ACC112 (cell line): ENCODE measurements at regions not wholly inside any gene's neighbourhood (a gene's known extent, or its start where the extent isn't known, plus 50 kb on each side); places are given as distances from the start of the nearest gene placed in this dataset.

Source experiments
- H2AFZ ChIP-seq: fragments of 200-600 bp; sonication (generic); one replicate; pipeline ENCODE4 v1.6.0; 2017; ENCODE audit warnings: antibody characterized with exemption, low read length; ENCODE audit not compliant: unreplicated experiment
- H3K27ac ChIP-seq: fragments of 200-600 bp; sonication (generic); 2 replicates; pipeline ENCODE4 v1.5.1; 2014; ENCODE audit warnings: low read depth, mild to moderate bottlenecking, antibody characterized with exemption, low read length, moderate library complexity
- H3K27me3 ChIP-seq: fragments of 200-600 bp; sonication (generic); 2 replicates; pipeline ENCODE4 v1.6.1; 2014; ENCODE audit warnings: mild to moderate bottlenecking, antibody characterized with exemption, low read length, moderate library complexity, mixed read lengths; ENCODE audit not compliant: insufficient read depth
- H3K36me3 ChIP-seq: fragments of 200-600 bp; sonication (generic); 2 replicates; pipeline ENCODE4 v1.6.1; 2016; ENCODE audit warnings: mild to moderate bottlenecking, antibody characterized with exemption, low read length, moderate library complexity, mixed read lengths; ENCODE audit not compliant: insufficient read depth
- H3K4me1 ChIP-seq: fragments of 200-600 bp; sonication (generic); one replicate; pipeline ENCODE4 v1.6.1; 2016; ENCODE audit warnings: low read length, mixed read lengths; ENCODE audit not compliant: insufficient read depth, unreplicated experiment, control insufficient read depth
- H3K4me3 ChIP-seq: fragments of 200-600 bp; sonication (generic); 2 replicates; pipeline ENCODE4 v1.5.1; 2014; ENCODE audit warnings: mild to moderate bottlenecking, low read depth, low read length
- H3K79me2 ChIP-seq: fragments of 200-600 bp; sonication (generic); one replicate; pipeline ENCODE4 v1.6.0; 2016; ENCODE audit warnings: low read length; ENCODE audit not compliant: control insufficient read depth, unreplicated experiment, insufficient read depth

GRCh38 chr1:192104128-192104527 is 54.1 kb upstream of the RGS18 start:
- H3K27ac ChIP-seq: no peak overlapping the region; the same call in 1 of the 2 replicates
- peak overlapping the region; percentile 35 for H2AFZ ChIP-seq
- peaks cover 16% of the 10 kb centered on the region for H3K4me1 ChIP-seq
- no peak overlapping the region for H3K4me3 ChIP-seq
- no peaks in the 10 kb centered on the region for H3K79me2 ChIP-seq
- H3K27me3 ChIP-seq: no peaks in the 10 kb centered on the region
- no peaks in the 10 kb centered on the region for H3K36me3 ChIP-seq

GRCh38 chr1:192104852-192105251 is 53.4 kb upstream of the RGS18 start:
- Histone ChIP-seq H3K27me3 (no peaks in the 10 kb centered on the region), H3K4me3 (no peak overlapping the region), H3K79me2 (no peaks in the 10 kb centered on the region), H3K36me3 (no peaks in the 10 kb centered on the region), H3K4me1 (peaks cover 16% of the 10 kb centered on the region), H2AFZ (peak overlapping the region; percentile 83), H3K27ac (peak overlapping the region; percentile 38; the same call in 1 of the 2 replicates)

GRCh38 chr1:192108161-192108560 is 50.1 kb upstream of the RGS18 start:
- Histone ChIP-seq H3K36me3 (no peaks in the 10 kb centered on the region), H2AFZ (no peak overlapping the region), H3K27ac (no peak overlapping the region), H3K4me1 (peaks cover 16% of the 10 kb centered on the region), H3K4me3 (no peak overlapping the region), H3K27me3 (no peaks in the 10 kb centered on the region), H3K79me2 (no peaks in the 10 kb centered on the region)
